Neural progenitor cell (in vitro differentiated cells): ENCODE measurements at regions not wholly inside any gene's neighbourhood (a gene's known extent, or its start where the extent isn't known, plus 50 kb on each side); places are given as distances from the start of the nearest gene placed in this dataset.

Experiments used
- DNase-seq: peaks from one replicate; pipeline ENCODE4 v3.0.0-alpha.2; 2016; ENCODE audit warnings: low spot score
- H2AFZ ChIP-seq: fragments of 200-600 bp; sonication (generic); replicated peaks from 2 replicates; pipeline ENCODE4 v1.6.1; 2016; ENCODE audit warnings: antibody characterized with exemption
- H3F3A ChIP-seq: fragments of 200-600 bp; sonication (generic); 2 replicates; pipeline ENCODE4 v1.6.1; 2016; ENCODE audit warnings: antibody characterized with exemption, low read depth
- H3K27ac ChIP-seq: fragments of 200-600 bp; sonication (generic); 2 replicates; pipeline ENCODE4 v1.5.1; 2016; ENCODE audit warnings: mild to moderate bottlenecking
- H3K27me3 ChIP-seq: fragments of 200-600 bp; sonication (generic); 2 replicates; pipeline ENCODE4 v1.6.1; 2016; ENCODE audit warnings: mild to moderate bottlenecking, moderate library complexity
- H3K36me3 ChIP-seq: fragments of 200-600 bp; sonication (generic); 2 replicates; pipeline ENCODE4 v1.5.1; 2016
- H3K4me1 ChIP-seq: fragments of 200-600 bp; sonication (generic); 2 replicates; pipeline ENCODE4 v1.6.1; 2016; ENCODE audit warnings: mixed run types
- H3K4me2 ChIP-seq: fragments of 200-600 bp; sonication (generic); 2 replicates; pipeline ENCODE4 v1.6.1; 2016
- H3K4me3 ChIP-seq: fragments of 200-600 bp; sonication (generic); 2 replicates; pipeline ENCODE4 v1.5.1; 2016
- H3K79me2 ChIP-seq: fragments of 200-600 bp; sonication (generic); 2 replicates; pipeline ENCODE4 v1.6.1; 2016; ENCODE audit warnings: low read depth
- H3K9ac ChIP-seq: fragments of 200-600 bp; sonication (generic); 2 replicates; pipeline ENCODE4 v1.6.1; 2016
- H3K9me3 ChIP-seq: fragments of 200-600 bp; sonication (generic); 2 replicates; pipeline ENCODE4 v1.5.1; 2016; ENCODE audit warnings: low read depth
- H4K20me1 ChIP-seq: fragments of 200-600 bp; sonication (generic); 2 replicates; pipeline ENCODE4 v1.6.1; 2016; ENCODE audit warnings: low read depth
- H3K27ac Mint-ChIP-seq: 3 replicates; pipeline ENCODE4 v1.8.0; 2021; ENCODE audit warnings: mixed read lengths
- H3K27me3 Mint-ChIP-seq: 2 replicates; pipeline ENCODE4 v1.8.0; 2022; ENCODE audit warnings: low read depth, mild to moderate bottlenecking, inconsistent platforms, moderate library complexity, mixed read lengths; ENCODE audit not compliant: insufficient read depth
- H3K36me3 Mint-ChIP-seq: 3 replicates; pipeline ENCODE4 v1.8.0; 2021; ENCODE audit warnings: mixed read lengths
- H3K4me1 Mint-ChIP-seq: 3 replicates; pipeline ENCODE4 v1.8.0; 2021; ENCODE audit warnings: mixed read lengths
- H3K4me3 Mint-ChIP-seq: 3 replicates; pipeline ENCODE4 v1.8.0; 2021; ENCODE audit warnings: mild to moderate bottlenecking, moderate library complexity, mixed read lengths
- H3K9me3 Mint-ChIP-seq: 3 replicates; pipeline ENCODE4 v1.8.0; 2020; ENCODE audit warnings: mixed read lengths
- CTCF ChIP-seq: fragments of 200-600 bp; sonication (generic); IDR thresholded peaks from 2 replicates; pipeline ENCODE4 v1.5.1; 2017; ENCODE audit warnings: antibody characterized with exemption, mild to moderate bottlenecking
- EZH2 ChIP-seq: fragments of 200-600 bp; sonication (generic); IDR thresholded peaks from 2 replicates; pipeline ENCODE4 v1.6.1; 2017; ENCODE audit warnings: antibody characterized with exemption, mild to moderate bottlenecking, moderate library complexity
- EZH2phosphoT487 ChIP-seq: fragments of 200-600 bp; sonication (generic); IDR thresholded peaks from 2 replicates; pipeline ENCODE4 v1.6.1; 2017; ENCODE audit warnings: antibody characterized with exemption

- Histone ChIP-seq H2AFZ (no peak overlapping the region), H3K9me3 (no peaks in the 10 kb centered on the region), H3K27me3 (peaks cover 17% of the 10 kb centered on the region), H3K4me2 (no peak overlapping the region), H3K9ac (no peak overlapping the region), H4K20me1 (no peaks in the 10 kb centered on the region), H3K27ac (no peak overlapping the region), H3F3A (no peaks in the 10 kb centered on the region), H3K4me3 (no peak overlapping the region), H3K36me3 (no peaks in the 10 kb centered on the region), H3K4me1 (no peaks in the 10 kb centered on the region), H3K79me2 (no peaks in the 10 kb centered on the region)
- peaks cover 12% of the 10 kb centered on the region for H3K27me3 Mint-ChIP-seq
- H3K9me3 Mint-ChIP-seq, result no peaks in the 10 kb centered on the region
- no peak overlapping the region for H3K4me3 Mint-ChIP-seq
- no peak overlapping the region for H3K27ac Mint-ChIP-seq
- no peak for DNase-seq
- no peaks in the 10 kb centered on the region for H3K4me1 Mint-ChIP-seq
- H3K36me3 Mint-ChIP-seq, result no peaks in the 10 kb centered on the region
- TF ChIP-seq CTCF, result no peak
- TF ChIP-seq EZH2, result no peak
- no peak for TF ChIP-seq EZH2phosphoT487
Measured at GRCh38 chr16:55930036-55930435, 54.9 kb upstream of the CES5A start.

GRCh38 chr16:55929181-55929580 lies 54.0 kb upstream of the CES5A start:
- Mint-ChIP-seq H3K27me3 (peaks cover 11% of the 10 kb centered on the region), H3K27ac (no peak overlapping the region), H3K4me1 (no peaks in the 10 kb centered on the region), H3K4me3 (no peak overlapping the region), H3K9me3 (no peaks in the 10 kb centered on the region), H3K36me3 (no peaks in the 10 kb centered on the region)
- H4K20me1 ChIP-seq, result no peaks in the 10 kb centered on the region
- no peak overlapping the region for H3K27ac ChIP-seq
- H3F3A ChIP-seq, result no peaks in the 10 kb centered on the region
- H3K79me2 ChIP-seq, result no peaks in the 10 kb centered on the region
- no peak for DNase-seq
- H3K36me3 ChIP-seq, result no peaks in the 10 kb centered on the region
- H3K4me3 ChIP-seq, result no peak overlapping the region
- no peaks in the 10 kb centered on the region for H3K4me1 ChIP-seq
- H3K9ac ChIP-seq, result no peak overlapping the region
- TF ChIP-seq EZH2phosphoT487, result no peak
- TF ChIP-seq EZH2, result no peak
- TF ChIP-seq CTCF, result no peak
- no peaks in the 10 kb centered on the region for H3K9me3 ChIP-seq
- H3K27me3 ChIP-seq, result peaks cover 26% of the 10 kb centered on the region
- H3K4me2 ChIP-seq, result no peak overlapping the region
- no peak overlapping the region for H2AFZ ChIP-seq

- H3K4me3 Mint-ChIP-seq, result no peak overlapping the region
- H3K9ac ChIP-seq, result no peak overlapping the region
- peaks cover 3% of the 10 kb centered on the region for H3K9me3 Mint-ChIP-seq
- no peak overlapping the region for H3K4me3 ChIP-seq
- H3K36me3 ChIP-seq, result no peaks in the 10 kb centered on the region
- H3K36me3 Mint-ChIP-seq, result no peaks in the 10 kb centered on the region
- H3K27ac Mint-ChIP-seq, result no peak overlapping the region
- no peaks in the 10 kb centered on the region for H3K9me3 ChIP-seq
- no peak for DNase-seq
- H3K27me3 Mint-ChIP-seq, result peaks cover 6% of the 10 kb centered on the region
- no peaks in the 10 kb centered on the region for H3K4me1 Mint-ChIP-seq
- no peak overlapping the region for H3K4me2 ChIP-seq
- H3F3A ChIP-seq, result no peaks in the 10 kb centered on the region
- H2AFZ ChIP-seq, result no peak overlapping the region
- no peaks in the 10 kb centered on the region for H4K20me1 ChIP-seq
- peaks cover 43% of the 10 kb centered on the region for H3K27me3 ChIP-seq
- TF ChIP-seq EZH2 (no peak), EZH2phosphoT487 (no peak), CTCF (no peak)
- no peak overlapping the region for H3K27ac ChIP-seq
- H3K79me2 ChIP-seq, result no peaks in the 10 kb centered on the region
- no peaks in the 10 kb centered on the region for H3K4me1 ChIP-seq
Measured at GRCh38 chr16:55925242-55925641, 50.1 kb upstream of the CES5A start.
